ENCODE measurements at regions not wholly inside any gene's neighbourhood (a gene's known extent, or its start where the extent isn't known, plus 50 kb on each side); places are given as distances from the start of the nearest gene placed in this dataset.

DNA sequence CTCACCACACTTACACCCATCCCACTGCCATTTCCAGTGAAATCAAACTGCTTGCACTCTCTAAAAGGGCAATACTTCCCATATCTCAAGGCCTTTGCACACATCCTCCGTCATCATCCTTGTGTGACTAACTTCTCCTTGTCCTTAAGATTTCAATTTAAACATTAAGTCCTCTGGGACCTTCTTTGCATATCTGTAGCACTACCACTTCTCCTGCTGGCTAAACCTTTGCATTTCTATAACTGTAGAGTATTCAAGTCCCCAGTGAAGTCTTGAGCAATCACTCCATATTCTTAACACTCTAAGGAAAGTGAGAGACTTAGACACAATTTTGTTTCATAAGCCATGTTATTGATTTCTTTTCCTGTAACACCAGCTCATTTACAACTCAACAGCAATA lies 136.8 kb upstream of the EPHA4 start:
- Histone ChIP-seq H3K14ac (ENCODE audit: insufficient read length) (no peak overlapping the region), H3K79me2 (ENCODE audit: control insufficient read depth in 1 of 2, insufficient read depth in 2 of 2, low read length in 2 of 2) (no peaks in the 10 kb centered on the region), H3K4me1 (replicated peaks in 1 of 4; ENCODE audit: control insufficient read depth in 3 of 4, insufficient read depth in 4 of 4, low read length in 3 of 4) (peaks cover 0 to 18% (median 8%) of the 10 kb centered on the region in 4 experiments; a peak in 4 of 7 replicates), H2BK120ac (replicated peaks; ENCODE audit: low read depth, low read length) (peak overlapping the region; percentile 57), H3K36me3 (ENCODE audit: control insufficient read depth in 2 of 4, insufficient read depth in 4 of 4, low read length in 3 of 4) (no peaks in the 10 kb centered on the region), H4K5ac (ENCODE audit: insufficient read length, low read depth, low read length) (no peak overlapping the region), H4K8ac (ENCODE audit: extremely low read depth, insufficient read depth, low read length) (no peak overlapping the region), H2AK5ac (ENCODE audit: low read depth, low read length) (no peak overlapping the region), H4K20me1 (replicated peaks in 1 of 2; ENCODE audit: control insufficient read depth in 1 of 2, insufficient read depth in 2 of 2, low read length in 2 of 2) (no peaks in the 10 kb centered on the region), H2BK15ac (ENCODE audit: low read length) (no peak overlapping the region), H2BK5ac (ENCODE audit: low read depth, low read length) (peak overlapping the region; percentile 47; the same call in 1 of the 2 replicates), H3K4me3 (ENCODE audit: extremely low read depth in 1 of 4, insufficient read depth in 2 of 4, low read depth in 3 of 4, low read length in 4 of 4) (peak overlapping the region in 1 of 4 experiments; percentile 8; a peak in 1 of 8 replicates), H3K18ac (ENCODE audit: extremely low read depth, low read length) (no peak overlapping the region), H2BK12ac (ENCODE audit: low read depth, low read length) (peak overlapping the region; percentile 86; the same call in 1 of the 2 replicates), H2AFZ (ENCODE audit: low read length) (no peak overlapping the region), H3K23ac (ENCODE audit: insufficient read length) (no peak overlapping the region), H4K91ac (replicated peaks; ENCODE audit: insufficient read length, low read length) (peak overlapping the region; percentile 75), H3K9me3 (ENCODE audit: insufficient read depth in 2 of 2, low read depth in 1 of 2, low read length in 1 of 2) (no peaks in the 10 kb centered on the region), H3K27me3 (replicated peaks in 1 of 4; ENCODE audit: control insufficient read depth in 3 of 4, extremely low read depth in 1 of 4, insufficient read depth in 3 of 4, low read length in 3 of 4) (no peaks in the 10 kb centered on the region; a peak in 1 of 7 replicates), H3K23me2 (ENCODE audit: low read depth, low read length) (no peaks in the 10 kb centered on the region), H2BK20ac (ENCODE audit: low read length) (no peak overlapping the region), H3K4me2 (ENCODE audit: insufficient read depth in 1 of 2, low read depth in 2 of 2, low read length in 2 of 2) (peak overlapping the region; percentile 45 to 67), H3K9ac (replicated peaks in 1 of 4; ENCODE audit: extremely low read depth in 1 of 4, low read depth in 3 of 4, low read length in 3 of 4) (no peak overlapping the region), H3K27ac (ENCODE audit: low read depth, low read length) (no peak overlapping the region), H3K79me1 (ENCODE audit: low read depth, low read length) (no peaks in the 10 kb centered on the region), H3K4ac (replicated peaks; ENCODE audit: insufficient read length, low read depth, low read length) (peak overlapping the region; percentile 47), H3K56ac (replicated peaks; ENCODE audit: insufficient read length, low read depth, low read length) (peak overlapping the region; percentile 11)
- FAIRE-seq (no peak), DNase-seq (ENCODE audit: low read depth in 1 of 2, low spot score in 2 of 2) (no peak)
- WGBS, 2 experiments (ENCODE audit: extremely low coverage in 1 of 2, insufficient coverage in 1 of 2, insufficient read length in 1 of 2, insufficient replicate concordance in 2 of 2, low coverage in 1 of 2, low lambda C conversion rate in 2 of 2, missing lambda C conversion rate in 1 of 2), result 5% methylated on average over 1 of the region's 1 CpG; no CpG with 5 or more reads in 1 of the 2 experiments
- no peak for TF ChIP-seq SP1 (IDR thresholded peaks at IDR 0.05; ENCODE audit: low read depth, low read length)
- TF ChIP-seq HDAC6 (IDR thresholded peaks at IDR 0.05; ENCODE audit: low read depth, low read length), result no peak
- TF ChIP-seq CEBPB (IDR thresholded peaks at IDR 0.05; ENCODE audit: low read depth, low read length), result peak; percentile 91
- ChIA-PET POLR2A (ENCODE audit: partially characterized antibody) (no interaction called here), CTCF (ENCODE audit: partially characterized antibody) (no interaction called here)

Data from H1 (cell line).